GM19035 (cell line): ENCODE measurements at regions not wholly inside any gene's neighbourhood (a gene's known extent, or its start where the extent isn't known, plus 50 kb on each side); places are given as distances from the start of the nearest gene placed in this dataset.

Source experiments
- ATAC-seq: cut with Tn5 transposase; IDR thresholded peaks from one replicate; pipeline ENCODE4 v1.9.1; 2021; ENCODE audit not compliant: unreplicated experiment

- ATAC-seq = no peak
Measured at GRCh38 chr15:47383801-47384200, 333.5 kb upstream of the SEMA6D start.

DNA sequence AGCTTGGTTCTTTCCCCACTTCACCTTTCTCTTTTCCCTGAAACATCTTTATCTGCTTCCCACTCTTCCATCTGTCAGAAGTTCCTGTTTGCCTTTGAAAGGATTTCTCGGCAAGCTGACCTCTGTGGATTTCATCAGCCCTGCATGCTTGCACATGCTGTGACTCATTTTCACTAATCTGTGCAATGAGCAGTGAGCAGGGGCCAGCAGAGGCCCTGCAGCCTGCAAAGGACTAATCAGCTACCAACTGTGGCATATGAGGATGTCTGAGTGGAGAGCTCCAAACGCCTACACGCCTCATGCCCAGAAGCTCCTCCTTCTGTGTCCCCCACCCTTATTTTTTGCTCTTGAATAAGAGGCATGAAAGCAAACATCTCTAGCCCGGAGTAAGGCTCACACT is 333.0 kb upstream of the SEMA6D start:
- ATAC-seq = no peak

DNA sequence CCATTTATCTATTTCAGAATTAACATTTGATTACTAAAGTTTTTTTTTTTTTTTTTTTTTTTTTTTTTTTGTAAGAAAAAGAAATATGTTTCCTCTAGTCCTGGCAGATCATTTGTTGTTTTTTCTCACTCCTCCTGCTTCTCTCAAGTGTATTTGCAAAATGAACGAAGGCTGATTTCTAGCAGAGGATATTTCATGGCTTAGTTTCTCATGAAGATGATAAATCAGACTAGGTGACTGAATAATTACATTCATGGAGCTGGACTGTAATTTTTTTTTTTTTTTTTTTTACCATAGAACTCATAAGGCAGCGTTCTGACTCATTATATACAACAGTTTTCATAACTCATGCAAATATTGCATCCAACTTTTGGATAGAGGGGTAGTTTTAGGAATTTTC is 332.5 kb upstream of the SEMA6D start:
- no peak for ATAC-seq

- ATAC-seq = no peak
Measured at GRCh38 chr15:47386459-47386858, 330.8 kb upstream of the SEMA6D start.

- ATAC-seq = no peak
Measured at GRCh38 chr15:47388299-47388698, 329.0 kb upstream of the SEMA6D start.

DNA sequence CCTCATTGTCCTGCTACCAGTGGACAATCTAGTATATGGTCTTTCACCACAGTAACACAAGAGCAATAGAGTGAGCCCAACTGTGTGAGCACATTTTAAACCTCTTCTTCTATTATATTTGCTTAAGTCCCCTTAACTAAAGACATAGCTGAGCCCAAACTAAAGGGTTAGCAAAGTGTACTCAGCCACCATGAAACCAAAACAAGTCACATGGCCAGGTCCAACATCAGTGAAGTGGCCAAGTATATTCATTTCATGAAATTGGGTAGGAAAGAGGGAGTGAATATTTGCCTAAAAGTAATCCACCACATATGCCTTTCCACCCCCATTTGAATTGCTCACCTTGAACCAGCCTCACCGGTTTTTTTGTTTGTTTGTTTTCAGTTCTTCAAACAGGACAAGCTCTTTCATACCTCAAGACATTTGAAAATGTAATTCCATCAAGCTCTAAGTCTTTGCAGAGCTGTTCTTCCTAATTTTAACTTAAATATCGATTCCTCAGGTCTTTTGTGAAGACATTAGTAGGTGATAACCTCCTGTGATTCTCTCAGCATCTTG is 327.0 kb upstream of the SEMA6D start:
- no peak for ATAC-seq

GRCh38 chr15:47394286-47394809 is 323.0 kb upstream of the SEMA6D start:
- no peak for ATAC-seq

DNA sequence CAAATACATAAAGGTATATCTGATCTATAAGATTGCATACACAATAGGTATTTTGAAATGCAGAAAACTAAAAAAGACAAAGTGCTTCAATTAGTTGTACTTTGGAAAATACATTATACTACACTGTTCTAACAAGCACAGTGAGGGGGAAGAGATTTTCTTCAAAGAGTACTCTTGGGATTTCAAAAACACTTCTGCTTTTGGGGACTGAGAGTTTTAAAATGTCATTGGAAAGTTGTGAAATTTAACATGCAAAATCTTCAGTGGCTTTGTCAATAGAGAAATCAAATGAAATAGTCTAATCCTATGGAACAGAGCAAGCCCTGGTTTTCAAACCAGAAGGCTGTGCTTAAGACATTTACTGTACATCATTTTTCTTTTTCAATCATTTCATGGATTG is 322.2 kb upstream of the SEMA6D start:
- no peak for ATAC-seq

GRCh38 chr15:47397655-47398054 is 319.6 kb upstream of the SEMA6D start:
- ATAC-seq = no peak

- ATAC-seq = no peak
Measured at GRCh38 chr15:47398132-47398531, 319.2 kb upstream of the SEMA6D start.

- ATAC-seq = no peak
Measured at GRCh38 chr15:47398594-47398993, 318.7 kb upstream of the SEMA6D start.

- ATAC-seq = no peak
Measured at GRCh38 chr15:47399100-47399499, 318.2 kb upstream of the SEMA6D start.

DNA sequence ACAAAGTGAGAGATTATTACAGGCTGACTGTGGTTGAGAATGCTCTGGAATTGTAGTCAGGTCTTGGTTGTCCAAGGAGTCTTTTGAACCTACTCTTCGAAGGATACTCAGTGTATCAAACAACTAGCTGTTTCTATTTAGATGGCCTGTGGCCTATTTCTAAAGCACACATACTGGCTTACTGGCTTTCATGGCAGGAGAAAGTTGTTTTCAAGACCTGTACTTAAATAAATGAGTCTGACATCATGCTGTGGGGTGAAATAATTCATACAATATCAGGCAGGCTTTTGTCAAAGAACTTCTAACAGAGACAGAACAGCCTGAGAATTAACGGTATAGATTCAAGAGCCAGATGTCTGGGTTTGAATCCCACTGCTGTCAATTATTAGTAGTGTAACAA is 316.7 kb upstream of the SEMA6D start:
- no peak for ATAC-seq

DNA sequence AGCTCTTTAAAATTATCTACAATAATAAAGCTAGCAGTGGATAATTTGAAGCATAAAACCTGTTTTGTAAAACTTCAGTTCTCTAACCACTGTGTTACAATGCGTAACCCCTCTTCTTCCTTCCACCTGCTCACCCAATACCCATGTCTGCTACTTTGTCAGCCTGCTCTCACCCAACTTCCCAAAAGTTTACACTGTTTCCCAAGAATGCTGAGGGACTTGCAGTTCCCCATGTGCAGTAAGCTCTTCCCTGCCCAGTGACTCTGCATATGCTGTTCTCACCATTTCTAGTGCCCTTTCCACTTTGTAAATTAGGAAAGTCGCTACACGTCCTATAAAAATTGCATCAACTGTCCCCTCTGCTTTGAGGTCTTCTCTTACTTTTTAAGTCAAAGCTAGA is 315.9 kb upstream of the SEMA6D start:
- ATAC-seq = no peak

GRCh38 chr15:47402829-47403228 is 314.5 kb upstream of the SEMA6D start:
- no peak for ATAC-seq

DNA sequence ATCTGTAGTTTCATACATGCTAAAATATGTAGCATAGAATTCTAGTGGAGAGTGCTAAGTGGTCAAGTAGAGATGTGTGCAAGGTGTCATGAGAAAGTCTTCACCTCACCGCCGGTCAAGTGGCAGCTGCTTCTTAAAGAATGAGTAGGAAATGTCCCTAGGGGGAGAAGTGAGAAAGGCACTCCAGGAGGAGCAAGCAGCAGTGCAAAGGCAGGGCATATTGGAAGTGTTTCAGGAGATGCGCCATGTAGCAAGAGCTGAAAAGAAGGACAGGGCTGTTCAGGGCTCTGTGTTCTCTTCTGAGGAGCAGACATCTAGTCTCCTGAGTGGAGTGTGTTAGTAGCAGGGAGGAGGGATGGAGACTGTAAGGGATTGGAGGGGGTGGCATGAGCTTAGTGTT is 312.4 kb upstream of the SEMA6D start:
- ATAC-seq = no peak

DNA sequence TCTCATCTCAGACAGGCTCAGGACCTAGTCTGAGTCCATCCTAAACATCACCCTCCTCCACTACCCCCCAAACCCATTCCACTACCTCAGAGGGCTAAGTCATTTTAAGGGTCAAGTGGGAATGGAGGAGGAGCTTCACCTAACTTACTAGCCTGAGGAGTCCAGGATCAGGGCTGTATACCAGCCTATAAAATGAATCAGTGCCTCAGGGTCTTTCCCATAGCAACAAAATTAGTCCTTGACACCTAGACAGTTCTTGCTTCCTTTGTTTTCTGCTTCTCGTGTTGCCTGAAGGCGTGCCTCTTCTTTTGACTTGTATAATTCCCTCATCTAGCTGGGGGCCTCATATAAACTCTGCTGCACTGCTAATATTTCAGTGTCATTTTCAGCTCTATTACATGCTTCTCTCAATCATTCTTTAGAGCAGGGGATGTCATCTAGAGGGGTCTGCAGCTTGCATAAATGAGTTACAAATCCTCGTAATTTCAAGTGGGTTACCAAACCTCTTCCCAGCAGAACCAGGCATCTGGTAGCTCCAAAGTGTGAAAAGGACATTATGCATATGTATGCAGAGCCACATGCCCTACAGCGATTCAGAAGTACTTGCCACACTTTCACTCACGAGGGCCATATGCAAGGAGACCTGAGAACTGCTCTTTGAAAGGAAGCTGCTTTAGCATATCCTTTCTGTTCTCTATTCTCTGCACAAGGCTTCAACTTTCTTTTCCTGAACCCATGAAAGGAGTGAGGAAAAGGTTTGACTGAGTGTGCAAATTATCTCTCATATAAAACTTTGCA is 311.7 kb upstream of the SEMA6D start:
- ATAC-seq = no peak

DNA sequence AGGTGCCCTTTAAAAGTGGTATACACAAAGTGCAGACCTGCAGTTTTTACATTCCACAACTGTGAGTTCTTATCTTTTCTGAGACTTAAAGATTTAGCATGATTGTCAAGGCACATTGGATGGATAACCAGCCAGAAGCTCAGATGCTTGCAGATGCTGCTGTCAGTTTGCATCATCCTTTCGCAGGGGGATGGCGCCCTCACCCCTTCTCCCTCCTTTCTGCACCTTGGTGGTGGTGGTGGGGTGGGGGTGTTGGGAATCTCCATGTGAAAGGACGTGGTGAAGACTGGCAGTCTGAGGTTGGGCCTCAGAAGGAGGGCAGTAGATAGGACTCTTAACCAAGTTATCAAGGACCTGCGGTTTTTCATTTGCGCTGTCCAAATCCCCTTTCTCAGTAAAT is 309.6 kb upstream of the SEMA6D start:
- ATAC-seq = no peak

DNA sequence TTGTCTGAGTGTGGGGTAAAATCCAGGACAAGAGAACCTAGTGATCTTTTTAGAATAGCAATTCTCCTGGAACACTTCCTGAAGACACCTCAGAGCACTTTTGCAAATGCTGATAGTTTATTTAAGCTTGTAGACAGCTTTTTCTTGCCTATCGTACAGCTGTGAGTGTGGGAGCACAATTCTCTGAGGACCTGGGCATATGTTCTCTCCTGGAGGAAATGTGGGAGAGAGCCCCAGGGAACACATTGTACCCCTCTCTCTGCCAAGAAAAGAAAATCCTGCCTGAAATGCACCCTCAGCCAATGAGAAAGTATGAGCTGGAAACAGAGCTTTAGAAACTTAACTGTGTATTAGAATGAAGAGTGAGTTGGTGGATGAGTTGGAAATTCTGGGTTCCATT is 308.3 kb upstream of the SEMA6D start:
- ATAC-seq = no peak

DNA sequence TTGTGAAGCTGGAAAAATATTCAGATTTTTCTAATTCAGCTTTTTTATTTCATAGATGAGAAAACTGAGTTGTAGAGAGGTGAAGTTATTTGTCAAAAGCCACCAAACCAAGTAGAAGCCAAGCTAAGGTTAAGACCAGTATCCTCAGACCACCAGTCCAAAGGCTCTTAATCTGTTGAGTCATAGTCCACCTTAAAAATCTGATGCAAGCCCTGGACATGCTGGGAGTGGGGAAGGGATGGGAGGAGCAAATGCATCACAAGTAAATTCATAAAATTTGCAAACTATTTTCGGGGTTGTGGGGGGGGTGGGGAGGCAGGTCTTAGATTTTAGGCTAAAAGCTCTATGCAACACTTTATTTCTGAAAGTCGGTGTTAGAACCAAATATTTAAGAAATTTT is 307.7 kb upstream of the SEMA6D start:
- ATAC-seq = no peak

DNA sequence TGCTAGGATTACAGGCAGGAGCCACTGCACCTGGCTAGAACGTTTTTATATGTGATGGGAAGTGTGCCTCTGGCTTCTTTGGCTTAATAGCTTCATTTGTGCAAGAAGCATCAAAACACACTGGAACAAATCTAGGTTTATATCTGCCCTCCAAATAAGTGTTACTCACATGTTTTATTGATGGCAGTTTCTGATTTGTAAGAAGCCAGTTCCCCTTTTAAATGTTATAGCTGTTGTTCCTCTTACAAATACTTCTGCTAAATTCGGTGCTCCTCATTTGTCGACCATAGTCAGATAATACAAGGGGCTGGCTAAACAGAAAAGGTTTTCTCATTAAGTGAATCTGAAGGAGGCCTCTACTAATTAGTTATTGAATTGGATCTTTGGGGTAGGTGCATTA is 307.1 kb upstream of the SEMA6D start:
- ATAC-seq = no peak

GRCh38 chr15:47411733-47412132 is 305.6 kb upstream of the SEMA6D start:
- ATAC-seq = no peak

DNA sequence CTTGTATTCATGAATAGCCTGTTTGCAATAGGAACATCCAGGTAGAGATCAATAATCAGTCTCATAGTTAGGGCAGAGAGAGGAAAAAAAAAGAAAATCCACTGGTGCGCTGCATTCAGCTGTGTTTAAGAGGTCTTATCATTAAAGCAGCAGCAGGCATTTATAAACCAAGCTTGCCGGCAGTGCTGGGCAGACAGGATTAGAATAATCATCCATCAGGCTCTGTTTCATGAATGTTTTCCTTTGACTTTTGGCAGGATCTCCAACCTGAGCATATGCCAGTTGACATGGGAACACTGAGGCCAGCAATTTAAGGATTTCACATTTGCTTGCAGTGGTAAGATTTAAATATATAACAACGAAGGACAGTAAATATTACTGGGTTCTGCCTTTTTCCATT is 305.2 kb upstream of the SEMA6D start:
- no peak for ATAC-seq
